SK-N-SH (cell line): ENCODE measurements at regions not wholly inside any gene's neighbourhood (a gene's known extent, or its start where the extent isn't known, plus 50 kb on each side); places are given as distances from the start of the nearest gene placed in this dataset.

ENCODE experiments used
- CTCF ChIA-PET: fragments of 300-600, 350-600 bp; formaldehyde crosslinking; extraction: SDS; loops from one replicate; lab custom pipeline; 2021; lab: Yijun Ruan, JAX
- POLR2A ChIA-PET: fragments of 350-600 bp; sonication (Branson Sonifier 250); formaldehyde crosslinking; extraction: SDS; loops from one replicate; lab custom pipeline; 2020; ENCODE audit warnings: antibody characterized with exemption, inconsistent platforms; lab: Yijun Ruan, JAX
- DNase-seq: peaks from one replicate; pipeline ENCODE4 v3.0.0; 2012
- H2AFZ ChIP-seq: fragments of 200-600 bp; sonication (generic); 2 replicates; pipeline ENCODE4 v1.8.1; 2016; ENCODE audit warnings: antibody characterized with exemption, mild to moderate bottlenecking, low read depth
- H3F3A ChIP-seq: fragments of 200-600 bp; sonication (generic); replicated peaks from 2 replicates; pipeline ENCODE3; 2016; ENCODE audit warnings: antibody characterized with exemption, mild to moderate bottlenecking; ENCODE audit not compliant: insufficient read depth
- H3K27ac ChIP-seq, 2 experiments: fragments of 200-500 bp in 1 of 2; fragments of 200-600 bp in 1 of 2; sonication (Bioruptor generic) in 1 of 2; sonication (generic), shearing (Covaris generic) in 1 of 2; 2 replicates each; pipeline versions ENCODE4 v1.5.1 to v1.6.1; 2014 to 2016; ENCODE audit warnings: low read depth in 2 of 2, inconsistent platforms in 1 of 2, low read length in 1 of 2, mild to moderate bottlenecking in 1 of 2, mixed read lengths in 1 of 2
- H3K27me3 ChIP-seq: fragments of 200-600 bp; sonication (generic), shearing (Covaris generic); 2 replicates; pipeline ENCODE4 v1.6.1; 2016; ENCODE audit warnings: mixed run types; ENCODE audit not compliant: insufficient read depth
- H3K36me3 ChIP-seq, 2 experiments: fragments of 200-500 bp in 1 of 2; fragments of 200-600 bp in 1 of 2; sonication (Bioruptor generic) in 1 of 2; sonication (generic) in 1 of 2; replicated peaks in 1 of 2; 2 replicates each; pipeline versions ENCODE3 to v1.5.1; 2014 to 2016; ENCODE audit warnings: low read length in 1 of 2, mild to moderate bottlenecking in 1 of 2; ENCODE audit not compliant: insufficient read depth in 2 of 2, control insufficient read depth in 1 of 2
- H3K4me1 ChIP-seq, 2 experiments: fragments of 200-500 bp in 1 of 2; fragments of 200-600 bp in 1 of 2; sonication (Bioruptor generic) in 1 of 2; sonication (generic), shearing (Covaris generic) in 1 of 2; 2 replicates each; pipeline versions ENCODE4 v1.5.1 to v1.6.1; 2014 to 2016; ENCODE audit warnings: low read depth in 1 of 2, low read length in 1 of 2, mixed run types in 1 of 2; ENCODE audit not compliant: insufficient read depth in 2 of 2, control insufficient read depth in 1 of 2
- H3K4me2 ChIP-seq: fragments of 200-600 bp; sonication (generic), shearing (Covaris generic); 2 replicates; pipeline ENCODE4 v1.6.1; 2017; ENCODE audit warnings: mixed run types
- H3K4me3 ChIP-seq, 2 experiments: fragments of 200-500 bp in 1 of 2; fragments of 200-600 bp in 1 of 2; sonication (Bioruptor generic) in 1 of 2; sonication (generic), shearing (Covaris generic) in 1 of 2; 2 replicates each; pipeline versions ENCODE4 v1.5.1 to v1.8.1; 2014 to 2016; ENCODE audit warnings: low read depth in 2 of 2, inconsistent platforms in 1 of 2, low read length in 1 of 2, mild to moderate bottlenecking in 1 of 2, mixed read lengths in 1 of 2, moderate library complexity in 1 of 2
- H3K79me2 ChIP-seq: fragments of 200-600 bp; sonication (generic); 2 replicates; pipeline ENCODE4 v1.8.1; 2017; ENCODE audit warnings: mild to moderate bottlenecking; ENCODE audit not compliant: insufficient read depth
- H3K9ac ChIP-seq: fragments of 200-600 bp; sonication (generic); 2 replicates; pipeline ENCODE4 v1.6.1; 2017; ENCODE audit warnings: mixed run types
- H3K9me2 ChIP-seq: fragments of 200-600 bp; sonication (generic); 2 replicates; pipeline ENCODE4 v1.6.1; 2017; ENCODE audit warnings: mixed run types
- H3K9me3 ChIP-seq: fragments of 200-600 bp; sonication (generic); 2 replicates; pipeline ENCODE4 v1.6.1; 2017; ENCODE audit warnings: mixed run types, mild to moderate bottlenecking, moderate library complexity
- H4K20me1 ChIP-seq: fragments of 200-600 bp; sonication (generic); 2 replicates; pipeline ENCODE4 v1.6.1; 2017; ENCODE audit warnings: mild to moderate bottlenecking, mixed run types; ENCODE audit not compliant: insufficient read depth
- ELF1 ChIP-seq: IDR thresholded peaks from 2 replicates; pipeline ENCODE4 v1.4.0; 2012
- EZH2phosphoT487 ChIP-seq: fragments of 200-600 bp; sonication (generic); IDR thresholded peaks from 2 replicates; pipeline ENCODE4 v1.6.1; 2017; ENCODE audit warnings: low read depth, mixed run types, mild to moderate bottlenecking, antibody characterized with exemption, moderate library complexity, borderline replicate concordance
- FOSL2 ChIP-seq: IDR thresholded peaks from 2 replicates; pipeline ENCODE4 v1.4.0; 2012; ENCODE audit warnings: low read depth, mild to moderate bottlenecking, moderate library complexity, borderline replicate concordance
- GATA2 ChIP-seq: sonication (generic); formaldehyde crosslinking; IDR thresholded peaks from 2 replicates; pipeline ENCODE4 v1.5.0; 2020; ENCODE audit warnings: mild to moderate bottlenecking, missing genetic modification reagents
- JUND ChIP-seq: IDR thresholded peaks from 2 replicates; pipeline ENCODE4 v1.4.0; 2012
- MXI1 ChIP-seq: IDR thresholded peaks from 2 replicates; pipeline ENCODE4 v1.6.1; 2012; ENCODE audit warnings: mild to moderate bottlenecking, low read depth, low read length, improper control_type of control experiment
- RAD21 ChIP-seq: IDR thresholded peaks from 2 replicates; pipeline ENCODE4 v1.6.1; 2012; ENCODE audit warnings: mild to moderate bottlenecking, low read length
- RFX5 ChIP-seq: IDR thresholded peaks from 2 replicates; pipeline ENCODE4 v1.6.1; 2012; ENCODE audit warnings: mild to moderate bottlenecking, improper control_type of control experiment, low read length
- SMC3 ChIP-seq: IDR thresholded peaks from 2 replicates; pipeline ENCODE4 v1.6.1; 2012; ENCODE audit warnings: low read depth, low read length, improper control_type of control experiment
- TAF1 ChIP-seq: IDR thresholded peaks from 2 replicates; pipeline ENCODE4 v1.6.1; 2012; ENCODE audit warnings: low read depth, mild to moderate bottlenecking, low read length, moderate library complexity, borderline replicate concordance
- TCF12 ChIP-seq: IDR thresholded peaks from 2 replicates; pipeline ENCODE4 v1.4.0; 2012
- TEAD4 ChIP-seq: IDR thresholded peaks from 2 replicates; pipeline ENCODE4 v1.4.0; 2012; ENCODE audit warnings: mild to moderate bottlenecking, borderline replicate concordance; ENCODE audit not compliant: insufficient read depth
- YY1 ChIP-seq: IDR thresholded peaks from 2 replicates; pipeline ENCODE4 v1.4.0; 2012; ENCODE audit warnings: low read depth, mild to moderate bottlenecking
- WGBS: methylation state at CpG from one replicate; pipeline ENCODE4 v1.1.6; 2017; ENCODE audit warnings: low lambda C conversion rate; 5-methylcytosine and 5-hydroxymethylcytosine counted together
- TF ChIP-seq, protein P1 (sequence below): IDR thresholded peaks from 2 replicates; pipeline ENCODE4 v1.6.1; 2012; ENCODE audit warnings: mild to moderate bottlenecking, low read depth, low read length, moderate library complexity

DNA sequence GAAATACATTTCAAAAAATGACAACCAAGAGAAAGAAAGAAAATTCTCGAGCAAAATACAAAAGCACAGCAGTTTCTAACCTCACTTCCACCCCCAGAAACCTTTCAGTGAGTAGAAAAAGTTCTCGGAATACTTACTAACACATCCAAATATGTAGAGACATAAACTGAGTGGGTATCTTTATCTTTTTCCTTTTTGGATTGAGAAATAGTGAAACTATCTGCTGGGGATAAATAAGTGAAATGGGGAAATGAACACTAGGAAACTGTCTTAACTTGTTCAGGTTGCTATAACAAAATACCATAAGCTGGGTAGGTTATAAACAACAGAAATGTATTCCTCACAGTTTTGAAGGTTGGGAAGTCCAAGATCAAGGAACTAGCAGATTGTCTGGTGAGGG is 72.0 kb downstream of the VCAM1 start:
- Histone ChIP-seq H3K27me3 (no peaks in the 10 kb centered on the region), H3K4me2 (no peak overlapping the region), H3K9ac (no peak overlapping the region), H3K9me3 (no peaks in the 10 kb centered on the region), H3K36me3 (no peaks in the 10 kb centered on the region), H3F3A (no peaks in the 10 kb centered on the region), H3K27ac (no peak overlapping the region), H4K20me1 (no peaks in the 10 kb centered on the region), H3K4me1 (no peaks in the 10 kb centered on the region), H3K4me3 (no peak overlapping the region), H3K79me2 (no peaks in the 10 kb centered on the region), H2AFZ (no peak overlapping the region), H3K9me2 (no peaks in the 10 kb centered on the region)
- POLR2A ChIA-PET: no interaction called here
- no peak for DNase-seq
- CTCF ChIA-PET: no interaction called here
- TF ChIP-seq RAD21: no peak
- TF ChIP-seq EZH2phosphoT487: no peak
- TF ChIP-seq FOSL2: no peak
- TF ChIP-seq, protein P1, sequence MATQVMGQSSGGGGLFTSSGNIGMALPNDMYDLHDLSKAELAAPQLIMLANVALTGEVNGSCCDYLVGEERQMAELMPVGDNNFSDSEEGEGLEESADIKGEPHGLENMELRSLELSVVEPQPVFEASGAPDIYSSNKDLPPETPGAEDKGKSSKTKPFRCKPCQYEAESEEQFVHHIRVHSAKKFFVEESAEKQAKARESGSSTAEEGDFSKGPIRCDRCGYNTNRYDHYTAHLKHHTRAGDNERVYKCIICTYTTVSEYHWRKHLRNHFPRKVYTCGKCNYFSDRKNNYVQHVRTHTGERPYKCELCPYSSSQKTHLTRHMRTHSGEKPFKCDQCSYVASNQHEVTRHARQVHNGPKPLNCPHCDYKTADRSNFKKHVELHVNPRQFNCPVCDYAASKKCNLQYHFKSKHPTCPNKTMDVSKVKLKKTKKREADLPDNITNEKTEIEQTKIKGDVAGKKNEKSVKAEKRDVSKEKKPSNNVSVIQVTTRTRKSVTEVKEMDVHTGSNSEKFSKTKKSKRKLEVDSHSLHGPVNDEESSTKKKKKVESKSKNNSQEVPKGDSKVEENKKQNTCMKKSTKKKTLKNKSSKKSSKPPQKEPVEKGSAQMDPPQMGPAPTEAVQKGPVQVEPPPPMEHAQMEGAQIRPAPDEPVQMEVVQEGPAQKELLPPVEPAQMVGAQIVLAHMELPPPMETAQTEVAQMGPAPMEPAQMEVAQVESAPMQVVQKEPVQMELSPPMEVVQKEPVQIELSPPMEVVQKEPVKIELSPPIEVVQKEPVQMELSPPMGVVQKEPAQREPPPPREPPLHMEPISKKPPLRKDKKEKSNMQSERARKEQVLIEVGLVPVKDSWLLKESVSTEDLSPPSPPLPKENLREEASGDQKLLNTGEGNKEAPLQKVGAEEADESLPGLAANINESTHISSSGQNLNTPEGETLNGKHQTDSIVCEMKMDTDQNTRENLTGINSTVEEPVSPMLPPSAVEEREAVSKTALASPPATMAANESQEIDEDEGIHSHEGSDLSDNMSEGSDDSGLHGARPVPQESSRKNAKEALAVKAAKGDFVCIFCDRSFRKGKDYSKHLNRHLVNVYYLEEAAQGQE: no peak
- TF ChIP-seq ELF1: no peak
- no peak for TF ChIP-seq TEAD4
- TF ChIP-seq SMC3: no peak
- no peak for TF ChIP-seq RFX5
- TF ChIP-seq TCF12: no peak
- whole genome bisulfite sequencing: 53% methylated on average over 2 of the region's 2 CpGs

DNA sequence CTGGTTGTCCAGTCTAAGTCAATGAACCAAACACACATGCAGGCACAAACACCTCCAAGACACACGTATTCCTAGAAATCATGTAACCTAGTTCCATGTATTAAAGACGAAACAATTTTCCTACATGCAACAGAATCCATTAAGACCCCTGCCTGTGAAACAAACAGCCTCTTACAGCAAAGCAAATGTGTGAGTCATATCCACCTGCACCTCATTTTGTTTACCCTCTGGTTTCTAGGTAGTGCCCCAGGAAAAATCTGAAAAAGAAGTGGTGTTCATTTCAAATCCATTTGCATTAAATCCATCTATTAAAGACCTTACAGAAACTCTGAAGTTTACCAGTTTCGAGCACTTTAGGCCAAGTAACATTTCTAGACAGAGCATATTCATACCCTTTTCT is 74.1 kb downstream of the VCAM1 start:
- Histone ChIP-seq H3F3A (no peaks in the 10 kb centered on the region), H3K4me1 (no peaks in the 10 kb centered on the region), H4K20me1 (no peaks in the 10 kb centered on the region), H3K4me2 (no peak overlapping the region), H3K9ac (no peak overlapping the region), H3K9me2 (no peaks in the 10 kb centered on the region), H3K36me3 (no peaks in the 10 kb centered on the region), H3K27ac (no peak overlapping the region), H3K9me3 (no peaks in the 10 kb centered on the region), H3K27me3 (no peaks in the 10 kb centered on the region), H2AFZ (no peak overlapping the region), H3K4me3 (no peak overlapping the region), H3K79me2 (no peaks in the 10 kb centered on the region)
- WGBS: 81% methylated on average over 3 of the region's 3 CpGs
- no peak for DNase-seq
- TF ChIP-seq FOSL2: no peak
- no peak for TF ChIP-seq TCF12
- TF ChIP-seq EZH2phosphoT487: no peak
- no peak for TF ChIP-seq JUND
- no peak for TF ChIP-seq GATA2
- no peak for TF ChIP-seq RAD21
- TF ChIP-seq YY1: no peak
- TF ChIP-seq MXI1: no peak
- TF ChIP-seq TAF1: no peak
- CTCF ChIA-PET: interaction anchor here (0.9 kb wide), 1 partner anchor 8 kb away, joined by 4 read pairs; no protein-coding TSS in a partner anchor
- POLR2A ChIA-PET: no interaction called here
